ENCODE measurements at regions not wholly inside any gene's neighbourhood (a gene's known extent, or its start where the extent isn't known, plus 50 kb on each side); places are given as distances from the start of the nearest gene placed in this dataset.

DNA sequence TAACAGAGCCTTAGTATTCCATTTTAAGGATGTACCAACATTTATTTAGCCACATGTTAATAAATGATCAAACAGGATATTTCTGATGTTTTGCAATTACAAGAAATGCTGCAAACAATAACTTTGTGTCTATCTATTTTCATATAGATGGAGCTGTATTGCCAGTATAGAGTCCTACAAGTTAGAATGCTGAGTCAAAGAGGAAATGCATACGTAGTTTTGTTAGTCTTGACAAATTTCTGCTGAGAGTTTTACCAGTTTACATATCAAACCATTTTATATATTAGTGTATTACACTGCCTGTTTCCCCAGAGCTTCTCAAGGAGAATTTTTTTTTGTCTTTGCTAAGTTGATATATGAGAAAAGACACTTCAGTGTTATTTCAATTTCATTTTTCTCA, 541.7 kb downstream of the SLC16A7 start:
- H3K79me1 ChIP-seq (ENCODE audit: low read length) = no peaks in the 10 kb centered on the region
- DNase-seq = no peak
- no peaks in the 10 kb centered on the region for H3K27me3 ChIP-seq (ENCODE audit: insufficient read depth, low read length, poor library complexity)
- H3K4me1 ChIP-seq (ENCODE audit: control insufficient read depth, low read depth, low read length) = no peaks in the 10 kb centered on the region
- no peak overlapping the region for H4K5ac ChIP-seq (ENCODE audit: low read length)
- H3K18ac ChIP-seq (ENCODE audit: low read length) = no peak overlapping the region
- WGBS (ENCODE audit: extremely low coverage, insufficient coverage, low lambda C conversion rate) = no CpG with 5 or more reads among the region's 1 CpG
- H3K4me3 ChIP-seq (ENCODE audit: low read length) = no peak overlapping the region
- no peak overlapping the region for H3K4ac ChIP-seq (ENCODE audit: low read depth, low read length)
- no peak overlapping the region for H3K4me2 ChIP-seq (ENCODE audit: low read length)
- H3K9ac ChIP-seq (ENCODE audit: low read length) = no peak overlapping the region
- no peak overlapping the region for H3K27ac ChIP-seq (ENCODE audit: low read depth, low read length)
- H3K36me3 ChIP-seq (ENCODE audit: control insufficient read depth, insufficient read depth, low read length) = no peaks in the 10 kb centered on the region
- H2BK15ac ChIP-seq (replicated peaks; ENCODE audit: low read depth) = no peak overlapping the region
- H3K56ac ChIP-seq (ENCODE audit: low read length) = no peak overlapping the region
- H2AK5ac ChIP-seq (ENCODE audit: low read length) = no peak overlapping the region
- no peak overlapping the region for H2BK120ac ChIP-seq (ENCODE audit: low read depth, low read length)
- H2BK5ac ChIP-seq (ENCODE audit: low read length) = no peak overlapping the region
- H4K8ac ChIP-seq (ENCODE audit: low read depth, low read length) = no peak overlapping the region
- no peak overlapping the region for H3K23ac ChIP-seq (ENCODE audit: low read length)
- no peaks in the 10 kb centered on the region for H3K79me2 ChIP-seq (ENCODE audit: control insufficient read depth, insufficient read depth, low read length)

DNA sequence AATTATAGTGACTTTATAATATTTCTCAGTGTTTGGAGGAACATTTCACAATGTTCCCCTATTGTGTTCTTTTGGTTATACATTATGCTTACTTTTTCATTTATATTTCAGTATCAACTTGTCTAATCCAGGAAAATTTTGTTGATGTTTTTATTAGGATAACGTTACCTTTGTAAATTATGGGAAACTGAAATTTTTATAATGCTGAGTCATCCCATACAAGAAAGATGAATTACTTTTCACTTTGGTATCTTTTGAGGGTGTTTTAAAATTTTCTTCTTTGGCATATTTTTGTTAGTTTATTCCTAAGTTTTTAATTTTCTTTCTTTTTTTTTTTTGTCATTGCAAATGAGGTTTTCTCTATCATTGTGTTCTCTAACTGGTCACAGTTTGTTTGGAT, 542.7 kb downstream of the SLC16A7 start:
- no peaks in the 10 kb centered on the region for H3K79me1 ChIP-seq (ENCODE audit: low read length)
- H3K56ac ChIP-seq (ENCODE audit: low read length) = no peak overlapping the region
- no peak overlapping the region for H4K5ac ChIP-seq (ENCODE audit: low read length)
- no peak overlapping the region for H3K4me3 ChIP-seq (ENCODE audit: low read length)
- no peaks in the 10 kb centered on the region for H3K27me3 ChIP-seq (ENCODE audit: insufficient read depth, low read length, poor library complexity)
- no peak overlapping the region for H3K4me2 ChIP-seq (ENCODE audit: low read length)
- H4K8ac ChIP-seq (ENCODE audit: low read depth, low read length) = no peak overlapping the region
- no peak overlapping the region for H2BK120ac ChIP-seq (ENCODE audit: low read depth, low read length)
- no peak overlapping the region for H3K18ac ChIP-seq (ENCODE audit: low read length)
- no peak overlapping the region for H3K27ac ChIP-seq (ENCODE audit: low read depth, low read length)
- no peak overlapping the region for H3K9ac ChIP-seq (ENCODE audit: low read length)
- H3K4ac ChIP-seq (ENCODE audit: low read depth, low read length) = no peak overlapping the region
- H2BK15ac ChIP-seq (replicated peaks; ENCODE audit: low read depth) = no peak overlapping the region
- no peaks in the 10 kb centered on the region for H3K79me2 ChIP-seq (ENCODE audit: control insufficient read depth, insufficient read depth, low read length)
- no peak overlapping the region for H2BK5ac ChIP-seq (ENCODE audit: low read length)
- H3K23ac ChIP-seq (ENCODE audit: low read length) = no peak overlapping the region
- no peak overlapping the region for H2AK5ac ChIP-seq (ENCODE audit: low read length)
- DNase-seq = no peak
- no peaks in the 10 kb centered on the region for H3K4me1 ChIP-seq (ENCODE audit: control insufficient read depth, low read depth, low read length)
- no CpG with 5 or more reads among the region's 1 CpG for WGBS (ENCODE audit: extremely low coverage, insufficient coverage, low lambda C conversion rate)
- H3K36me3 ChIP-seq (ENCODE audit: control insufficient read depth, insufficient read depth, low read length) = no peaks in the 10 kb centered on the region

DNA sequence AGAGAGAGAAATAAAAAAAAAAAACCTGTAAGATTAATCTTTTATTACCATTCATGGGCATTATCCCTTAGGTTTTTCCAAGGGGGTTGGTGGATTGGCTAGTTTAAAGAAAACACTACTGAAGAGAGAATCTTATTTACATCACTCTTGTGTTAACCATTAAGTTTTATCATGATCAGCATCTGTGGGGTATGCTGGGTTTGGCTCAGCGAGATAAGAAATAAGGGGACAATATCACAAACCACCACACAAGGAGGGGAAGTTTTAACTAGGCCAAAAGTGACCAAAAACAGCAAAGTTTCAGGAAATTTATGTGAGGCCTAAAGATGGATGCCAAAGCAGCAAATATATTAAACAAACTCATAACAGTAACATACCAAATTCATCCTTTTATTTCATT, 548.6 kb downstream of the SLC16A7 start:
- H3K4me1 ChIP-seq (ENCODE audit: control insufficient read depth, low read depth, low read length) = no peaks in the 10 kb centered on the region
- no peak overlapping the region for H3K4me2 ChIP-seq (ENCODE audit: low read length)
- WGBS (ENCODE audit: extremely low coverage, insufficient coverage, low lambda C conversion rate) = no CpG with 5 or more reads among the region's 1 CpG
- no peaks in the 10 kb centered on the region for H3K36me3 ChIP-seq (ENCODE audit: control insufficient read depth, insufficient read depth, low read length)
- no peak overlapping the region for H3K9ac ChIP-seq (ENCODE audit: low read length)
- H4K8ac ChIP-seq (ENCODE audit: low read depth, low read length) = no peak overlapping the region
- H3K27ac ChIP-seq (ENCODE audit: low read depth, low read length) = no peak overlapping the region
- no peak overlapping the region for H4K5ac ChIP-seq (ENCODE audit: low read length)
- H2AK5ac ChIP-seq (ENCODE audit: low read length) = no peak overlapping the region
- no peak overlapping the region for H3K4me3 ChIP-seq (ENCODE audit: low read length)
- H2BK120ac ChIP-seq (ENCODE audit: low read depth, low read length) = no peak overlapping the region
- no peaks in the 10 kb centered on the region for H3K79me2 ChIP-seq (ENCODE audit: control insufficient read depth, insufficient read depth, low read length)
- H3K56ac ChIP-seq (ENCODE audit: low read length) = no peak overlapping the region
- no peaks in the 10 kb centered on the region for H3K79me1 ChIP-seq (ENCODE audit: low read length)
- no peaks in the 10 kb centered on the region for H3K27me3 ChIP-seq (ENCODE audit: insufficient read depth, low read length, poor library complexity)
- no peak overlapping the region for H2BK15ac ChIP-seq (replicated peaks; ENCODE audit: low read depth)
- DNase-seq = no peak
- H3K4ac ChIP-seq (ENCODE audit: low read depth, low read length) = no peak overlapping the region
- no peak overlapping the region for H2BK5ac ChIP-seq (ENCODE audit: low read length)
- no peak overlapping the region for H3K18ac ChIP-seq (ENCODE audit: low read length)
- H3K23ac ChIP-seq (ENCODE audit: low read length) = no peak overlapping the region

GRCh38 chr12:60148109-60148508, 552.3 kb downstream of the SLC16A7 start:
- no peak overlapping the region for H3K4ac ChIP-seq (ENCODE audit: low read depth, low read length)
- no peak overlapping the region for H2BK15ac ChIP-seq (replicated peaks; ENCODE audit: low read depth)
- H3K36me3 ChIP-seq (ENCODE audit: control insufficient read depth, insufficient read depth, low read length) = no peaks in the 10 kb centered on the region
- no peak overlapping the region for H3K9ac ChIP-seq (ENCODE audit: low read length)
- no peaks in the 10 kb centered on the region for H3K4me1 ChIP-seq (ENCODE audit: control insufficient read depth, low read depth, low read length)
- H3K79me1 ChIP-seq (ENCODE audit: low read length) = no peaks in the 10 kb centered on the region
- no peak overlapping the region for H3K4me2 ChIP-seq (ENCODE audit: low read length)
- H3K79me2 ChIP-seq (ENCODE audit: control insufficient read depth, insufficient read depth, low read length) = no peaks in the 10 kb centered on the region
- no peaks in the 10 kb centered on the region for H3K27me3 ChIP-seq (ENCODE audit: insufficient read depth, low read length, poor library complexity)
- no peak overlapping the region for H3K27ac ChIP-seq (ENCODE audit: low read depth, low read length)
- no peak overlapping the region for H2BK120ac ChIP-seq (ENCODE audit: low read depth, low read length)
- no peak overlapping the region for H3K4me3 ChIP-seq (ENCODE audit: low read length)
- no peak overlapping the region for H3K23ac ChIP-seq (ENCODE audit: low read length)
- no peak overlapping the region for H2AK5ac ChIP-seq (ENCODE audit: low read length)
- no CpG with 5 or more reads among the region's 2 CpGs for WGBS (ENCODE audit: extremely low coverage, insufficient coverage, low lambda C conversion rate)
- no peak overlapping the region for H3K18ac ChIP-seq (ENCODE audit: low read length)
- H2BK5ac ChIP-seq (ENCODE audit: low read length) = no peak overlapping the region
- no peak for DNase-seq
- H4K5ac ChIP-seq (ENCODE audit: low read length) = no peak overlapping the region
- H3K56ac ChIP-seq (ENCODE audit: low read length) = no peak overlapping the region
- H4K8ac ChIP-seq (ENCODE audit: low read depth, low read length) = no peak overlapping the region

DNA sequence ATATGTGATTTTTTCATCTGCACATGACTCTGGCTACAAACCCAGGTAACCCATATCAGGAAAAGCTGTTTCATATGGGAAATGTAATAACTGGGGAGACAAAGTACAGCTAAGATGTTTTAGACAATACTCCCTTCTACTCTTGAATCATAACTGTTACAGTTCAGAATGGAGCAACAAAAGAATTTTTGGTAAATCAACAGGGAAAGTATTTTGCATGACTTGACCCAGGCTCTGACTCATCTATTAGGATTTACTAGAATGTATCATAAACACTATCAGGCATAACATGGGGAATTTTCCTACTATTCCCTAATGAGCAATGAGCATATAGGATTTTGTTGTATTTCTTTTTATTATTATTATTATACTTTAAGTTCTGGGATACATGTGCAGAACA, 553.0 kb downstream of the SLC16A7 start:
- H4K8ac ChIP-seq (ENCODE audit: low read depth, low read length) = no peak overlapping the region
- no peak overlapping the region for H2BK15ac ChIP-seq (replicated peaks; ENCODE audit: low read depth)
- no peaks in the 10 kb centered on the region for H3K4me1 ChIP-seq (ENCODE audit: control insufficient read depth, low read depth, low read length)
- H3K79me1 ChIP-seq (ENCODE audit: low read length) = no peaks in the 10 kb centered on the region
- H3K36me3 ChIP-seq (ENCODE audit: control insufficient read depth, insufficient read depth, low read length) = no peaks in the 10 kb centered on the region
- H2BK120ac ChIP-seq (ENCODE audit: low read depth, low read length) = no peak overlapping the region
- no peaks in the 10 kb centered on the region for H3K79me2 ChIP-seq (ENCODE audit: control insufficient read depth, insufficient read depth, low read length)
- no peak overlapping the region for H2AK5ac ChIP-seq (ENCODE audit: low read length)
- H3K18ac ChIP-seq (ENCODE audit: low read length) = no peak overlapping the region
- H3K56ac ChIP-seq (ENCODE audit: low read length) = no peak overlapping the region
- no peak overlapping the region for H3K4me2 ChIP-seq (ENCODE audit: low read length)
- H3K4ac ChIP-seq (ENCODE audit: low read depth, low read length) = no peak overlapping the region
- no peak overlapping the region for H3K27ac ChIP-seq (ENCODE audit: low read depth, low read length)
- H2BK5ac ChIP-seq (ENCODE audit: low read length) = no peak overlapping the region
- H3K27me3 ChIP-seq (ENCODE audit: insufficient read depth, low read length, poor library complexity) = no peaks in the 10 kb centered on the region
- no peak overlapping the region for H3K23ac ChIP-seq (ENCODE audit: low read length)
- no peak for DNase-seq
- no peak overlapping the region for H3K4me3 ChIP-seq (ENCODE audit: low read length)
- H3K9ac ChIP-seq (ENCODE audit: low read length) = no peak overlapping the region
- no peak overlapping the region for H4K5ac ChIP-seq (ENCODE audit: low read length)

- H3K36me3 ChIP-seq (ENCODE audit: control insufficient read depth, insufficient read depth, low read length) = no peaks in the 10 kb centered on the region
- H3K9ac ChIP-seq (ENCODE audit: low read length) = no peak overlapping the region
Observed at GRCh38 chr12:60152756-60153155, 556.9 kb downstream of the SLC16A7 start.

More at GRCh38 chr12:60152756-60153155, 556.9 kb downstream of the SLC16A7 start:
- no peak overlapping the region for H3K27ac ChIP-seq (ENCODE audit: low read depth, low read length)
- H3K23ac ChIP-seq (ENCODE audit: low read length) = no peak overlapping the region
- H4K5ac ChIP-seq (ENCODE audit: low read length) = no peak overlapping the region
- H3K56ac ChIP-seq (ENCODE audit: low read length) = no peak overlapping the region
- H3K79me1 ChIP-seq (ENCODE audit: low read length) = no peaks in the 10 kb centered on the region
- H3K18ac ChIP-seq (ENCODE audit: low read length) = no peak overlapping the region
- H3K79me2 ChIP-seq (ENCODE audit: control insufficient read depth, insufficient read depth, low read length) = no peaks in the 10 kb centered on the region
- no peak overlapping the region for H4K8ac ChIP-seq (ENCODE audit: low read depth, low read length)
- H3K4ac ChIP-seq (ENCODE audit: low read depth, low read length) = no peak overlapping the region
- WGBS (ENCODE audit: extremely low coverage, insufficient coverage, low lambda C conversion rate) = no CpG with 5 or more reads among the region's 1 CpG
- no peak overlapping the region for H2BK120ac ChIP-seq (ENCODE audit: low read depth, low read length)
- no peaks in the 10 kb centered on the region for H3K27me3 ChIP-seq (ENCODE audit: insufficient read depth, low read length, poor library complexity)
- no peak overlapping the region for H2BK15ac ChIP-seq (replicated peaks; ENCODE audit: low read depth)
- no peak overlapping the region for H2AK5ac ChIP-seq (ENCODE audit: low read length)
- no peaks in the 10 kb centered on the region for H3K4me1 ChIP-seq (ENCODE audit: control insufficient read depth, low read depth, low read length)
- no peak overlapping the region for H3K4me2 ChIP-seq (ENCODE audit: low read length)
- no peak overlapping the region for H3K4me3 ChIP-seq (ENCODE audit: low read length)
- no peak for DNase-seq
- H2BK5ac ChIP-seq (ENCODE audit: low read length) = no peak overlapping the region
